GM21390 (cell line): ENCODE measurements at regions not wholly inside any gene's neighbourhood (a gene's known extent, or its start where the extent isn't known, plus 50 kb on each side); places are given as distances from the start of the nearest gene placed in this dataset.
"Not testable (repeated sequence)": the region's sequence is repeated elsewhere in the genome, so short reads cannot be mapped to it uniquely, and the experiment has no call there.

Experiments used
- ATAC-seq: cut with Tn5 transposase; IDR thresholded peaks from one replicate; pipeline ENCODE4 v1.9.1; 2021; ENCODE audit not compliant: unreplicated experiment

DNA sequence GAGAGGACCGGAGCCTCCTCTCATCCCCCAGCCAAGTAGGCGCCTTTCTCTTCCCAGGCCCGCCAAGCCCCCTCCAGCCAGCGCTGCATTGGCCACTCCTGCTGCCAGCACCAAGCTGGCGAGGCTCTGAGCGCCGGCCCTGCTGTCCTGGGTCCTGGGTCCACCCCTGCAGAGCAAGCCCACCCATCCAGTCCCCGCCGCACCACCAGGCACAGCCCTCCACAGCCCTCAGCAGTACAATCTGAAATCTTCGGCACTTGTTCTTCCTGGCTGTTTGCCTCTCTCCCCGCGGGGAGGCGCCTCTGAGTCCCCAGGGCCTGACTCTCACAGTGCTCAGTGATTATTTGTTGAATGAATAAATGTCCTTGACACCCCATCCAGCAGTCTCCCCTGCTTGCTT lies 236.4 kb upstream of the SGCG start:
- ATAC-seq = no peak

DNA sequence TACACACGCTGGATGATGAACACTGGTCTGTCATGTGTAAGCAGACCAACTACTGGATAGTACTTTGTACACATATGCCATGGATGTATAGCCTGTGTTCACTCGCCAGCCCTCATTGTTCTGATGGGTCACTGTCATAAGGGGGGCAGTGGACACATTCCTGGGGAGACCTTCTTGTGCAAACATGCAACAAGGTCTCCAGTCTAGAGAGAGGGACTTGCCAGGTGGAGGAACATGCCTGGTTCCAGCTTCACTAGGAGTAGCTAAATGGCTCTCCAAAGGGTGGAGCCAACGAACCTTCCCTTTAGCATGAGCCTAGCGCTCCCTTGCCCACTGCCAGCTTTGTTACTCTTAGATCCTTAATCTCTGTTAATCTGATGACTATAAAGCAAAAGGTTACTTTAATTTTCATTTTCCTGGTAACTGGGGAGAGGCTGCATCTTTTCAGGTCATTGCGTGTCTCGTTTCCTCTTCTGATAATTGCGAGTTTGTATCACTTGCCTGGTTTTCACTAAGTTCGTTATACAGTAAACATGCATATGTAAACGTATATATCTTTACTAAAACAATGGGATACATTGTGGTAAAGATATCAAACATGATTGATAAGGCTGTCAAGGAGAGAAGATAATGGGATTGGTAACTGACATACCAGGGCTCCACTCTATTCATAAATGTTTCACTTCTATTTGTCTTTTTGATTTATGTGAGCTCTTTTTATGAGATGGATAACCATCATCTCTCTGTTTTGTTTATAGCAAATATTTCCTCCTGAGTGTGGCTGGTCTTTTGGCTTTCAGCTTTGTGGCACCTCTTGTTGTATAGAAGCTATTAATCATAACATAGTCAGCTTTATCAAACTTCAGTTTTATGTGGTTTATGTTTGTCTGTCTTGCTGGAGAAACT lies 235.2 kb upstream of the SGCG start:
- ATAC-seq = no peak

DNA sequence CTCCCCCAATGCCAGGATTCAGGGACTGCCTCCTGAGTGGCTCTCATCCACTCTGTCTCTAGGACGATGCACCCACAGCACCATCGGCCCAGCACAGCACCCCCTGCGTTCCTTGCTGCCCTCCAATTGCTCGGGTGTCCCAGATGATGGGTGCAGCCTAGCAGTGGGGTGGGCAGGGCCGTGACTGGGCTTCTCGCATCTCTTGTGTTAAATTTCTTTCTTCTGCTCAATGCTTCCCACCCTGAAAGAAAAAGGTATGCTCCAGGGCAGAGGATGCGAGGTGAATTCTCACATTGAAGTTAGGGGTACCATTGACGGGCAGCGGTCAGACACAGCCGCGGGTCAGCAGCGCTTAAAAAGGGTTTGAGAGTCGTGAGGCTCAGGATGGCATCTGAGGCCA lies 232.4 kb upstream of the SGCG start:
- no peak for ATAC-seq

DNA sequence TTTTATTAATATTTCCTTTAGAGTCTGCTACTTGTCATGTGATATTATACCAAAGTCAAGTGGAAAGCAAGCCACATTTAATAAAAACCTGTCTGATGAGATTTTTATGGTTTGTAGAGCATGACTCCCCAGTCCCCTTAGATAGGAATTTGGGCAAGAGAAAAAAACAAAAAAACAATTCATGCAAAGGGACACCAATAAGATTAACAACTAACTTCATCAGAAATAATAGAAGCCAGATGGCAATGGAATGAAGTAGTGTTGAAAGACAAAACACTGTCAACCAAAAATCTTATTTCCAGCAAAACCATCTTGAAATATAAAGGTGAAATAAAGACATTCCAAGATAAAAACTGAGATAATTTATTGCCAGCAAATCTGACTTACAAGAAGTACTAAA lies 228.8 kb upstream of the SGCG start:
- ATAC-seq = not testable (repeated sequence)

DNA sequence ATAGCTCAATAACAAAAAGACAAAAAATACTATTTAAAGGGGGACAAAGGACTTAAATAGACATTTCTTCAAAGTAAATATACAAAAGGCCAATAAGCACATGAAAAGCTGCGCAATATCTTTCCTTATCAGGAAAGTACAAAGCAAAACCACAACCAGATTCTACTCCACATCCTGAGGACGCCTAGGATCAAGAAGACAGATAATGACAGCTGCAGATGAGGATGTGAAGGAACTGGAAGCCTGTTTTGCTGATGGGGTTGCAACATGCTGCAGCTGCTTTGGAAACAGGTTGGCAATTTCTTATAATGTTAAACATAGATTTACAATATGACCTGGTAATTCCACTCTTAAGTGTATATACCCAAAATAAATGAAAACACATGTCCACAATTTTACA lies 225.6 kb upstream of the SGCG start:
- not testable (repeated sequence) for ATAC-seq

DNA sequence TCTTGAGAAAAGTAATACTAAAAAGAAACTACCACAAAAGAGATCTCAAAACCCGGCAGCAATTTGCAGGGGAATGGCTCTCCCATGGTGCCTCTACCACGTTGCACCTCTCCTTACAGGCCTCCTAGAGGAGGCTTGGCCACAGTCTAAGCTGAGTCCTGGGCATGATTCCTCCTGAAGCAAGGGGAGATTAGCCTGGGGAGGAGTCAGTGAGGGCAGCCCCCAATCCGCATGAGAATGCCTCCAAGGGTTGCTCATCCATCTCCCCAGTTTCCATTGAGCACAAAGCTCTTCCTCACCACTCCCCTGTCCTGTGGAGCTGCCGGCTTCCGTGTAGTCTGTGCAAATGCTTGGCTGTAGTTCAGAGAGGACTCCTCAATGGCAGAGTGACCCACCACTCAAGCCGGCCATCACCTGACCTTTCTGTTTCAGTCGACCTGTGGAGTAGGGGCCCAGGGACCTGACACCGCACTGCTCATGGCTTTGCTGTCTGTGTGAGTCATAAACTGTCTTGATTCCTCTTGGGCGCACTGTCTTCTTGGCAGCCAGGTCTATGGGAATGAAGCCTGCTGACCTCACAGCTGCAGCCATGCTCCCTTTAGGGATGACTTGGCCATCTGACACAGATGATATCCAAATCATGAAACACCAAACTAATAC lies 224.2 kb upstream of the SGCG start:
- ATAC-seq = not testable (repeated sequence)

DNA sequence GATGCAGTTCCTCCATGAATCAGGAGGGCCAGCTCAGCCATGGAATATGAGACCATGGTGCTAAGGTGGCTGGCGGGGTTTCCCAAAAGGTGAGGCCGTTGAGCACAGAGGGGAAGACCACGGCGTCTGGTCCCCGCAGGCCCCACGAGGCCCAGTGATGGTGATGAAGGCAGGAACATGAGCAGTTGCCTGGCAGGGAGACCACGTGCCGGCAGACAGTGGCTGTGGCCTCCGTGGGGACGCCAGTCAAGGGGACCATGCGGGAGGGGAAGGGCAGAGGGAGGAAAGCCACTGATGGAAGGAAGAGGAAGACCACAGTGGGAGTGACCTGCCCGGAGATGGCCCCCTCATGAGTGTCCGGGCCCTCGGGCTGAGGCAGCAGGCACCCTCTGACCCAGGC lies 220.9 kb upstream of the SGCG start:
- ATAC-seq = not testable (repeated sequence)

DNA sequence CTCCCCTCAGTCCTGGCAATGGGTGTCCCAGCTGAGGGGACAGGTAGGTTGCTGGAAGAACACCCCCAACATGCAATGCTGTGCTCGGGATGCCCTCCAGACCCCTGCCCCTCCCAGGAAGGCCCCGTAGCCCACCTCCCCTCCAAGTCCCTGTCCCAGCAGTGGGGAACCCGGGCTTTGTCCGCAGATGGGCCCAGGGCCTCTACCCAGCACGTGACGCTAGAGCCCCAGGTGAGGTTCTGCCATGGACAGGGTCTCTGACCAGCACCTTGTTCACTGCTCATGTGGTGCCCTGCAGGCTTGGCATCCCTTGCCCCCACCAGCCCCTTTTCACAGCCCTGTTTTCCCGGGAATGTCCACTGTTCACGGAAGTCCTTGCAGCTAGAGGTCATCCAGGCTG lies 220.0 kb upstream of the SGCG start:
- ATAC-seq = no peak

DNA sequence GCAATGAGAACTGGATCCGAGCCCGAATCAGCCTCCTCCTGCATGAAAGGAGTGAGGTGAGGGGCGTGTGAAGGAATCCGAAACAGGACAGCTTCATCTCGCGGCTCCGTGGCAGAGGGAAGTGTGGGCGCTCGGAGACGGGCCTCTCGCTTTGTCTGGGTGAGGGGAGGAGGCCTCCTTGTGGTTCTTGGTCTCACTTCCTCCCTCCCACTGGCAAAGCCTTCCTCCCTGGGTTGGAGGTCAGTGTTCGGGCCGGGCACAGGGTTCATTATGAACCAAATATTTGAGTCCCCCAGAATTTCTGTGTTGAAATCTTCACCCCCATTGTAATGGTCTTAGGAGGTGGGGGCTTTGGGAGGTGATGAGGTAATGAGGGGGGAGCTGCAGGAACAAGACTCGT lies 219.4 kb upstream of the SGCG start:
- not testable (repeated sequence) for ATAC-seq

DNA sequence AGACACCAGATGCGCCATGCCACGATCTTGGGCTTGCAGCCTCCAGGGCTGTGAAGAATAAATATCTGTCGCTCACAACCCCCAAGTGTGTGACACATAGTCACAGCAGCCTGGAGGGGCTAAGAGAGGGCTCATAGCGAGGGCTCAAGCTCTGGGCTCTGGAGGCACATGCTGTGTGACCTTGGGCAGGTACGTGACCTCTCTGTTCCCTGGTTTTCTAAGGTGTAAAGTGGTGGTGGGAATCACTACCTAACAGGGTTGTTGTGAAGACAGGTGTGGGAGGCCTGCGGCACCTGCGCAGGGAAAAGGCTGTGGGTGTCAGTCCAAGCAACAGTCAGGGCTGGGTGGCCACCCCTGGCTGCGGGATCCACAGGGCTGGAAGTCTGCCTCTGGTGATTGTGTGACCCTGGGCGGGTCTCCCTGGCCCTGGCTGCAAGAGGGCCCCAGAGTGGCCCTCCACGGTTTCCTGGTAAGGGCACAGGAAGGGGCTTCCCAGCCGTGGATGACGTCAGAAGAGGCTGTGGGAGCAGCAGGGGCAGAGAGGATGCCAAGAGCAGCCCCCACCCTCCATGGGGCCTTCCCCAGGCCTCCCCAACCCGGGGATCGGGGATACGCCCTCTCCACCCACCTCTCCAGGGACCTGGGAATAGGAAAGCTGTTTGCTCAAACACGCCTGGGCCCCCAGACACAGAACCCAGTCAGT lies 218.8 kb upstream of the SGCG start:
- ATAC-seq = no peak

DNA sequence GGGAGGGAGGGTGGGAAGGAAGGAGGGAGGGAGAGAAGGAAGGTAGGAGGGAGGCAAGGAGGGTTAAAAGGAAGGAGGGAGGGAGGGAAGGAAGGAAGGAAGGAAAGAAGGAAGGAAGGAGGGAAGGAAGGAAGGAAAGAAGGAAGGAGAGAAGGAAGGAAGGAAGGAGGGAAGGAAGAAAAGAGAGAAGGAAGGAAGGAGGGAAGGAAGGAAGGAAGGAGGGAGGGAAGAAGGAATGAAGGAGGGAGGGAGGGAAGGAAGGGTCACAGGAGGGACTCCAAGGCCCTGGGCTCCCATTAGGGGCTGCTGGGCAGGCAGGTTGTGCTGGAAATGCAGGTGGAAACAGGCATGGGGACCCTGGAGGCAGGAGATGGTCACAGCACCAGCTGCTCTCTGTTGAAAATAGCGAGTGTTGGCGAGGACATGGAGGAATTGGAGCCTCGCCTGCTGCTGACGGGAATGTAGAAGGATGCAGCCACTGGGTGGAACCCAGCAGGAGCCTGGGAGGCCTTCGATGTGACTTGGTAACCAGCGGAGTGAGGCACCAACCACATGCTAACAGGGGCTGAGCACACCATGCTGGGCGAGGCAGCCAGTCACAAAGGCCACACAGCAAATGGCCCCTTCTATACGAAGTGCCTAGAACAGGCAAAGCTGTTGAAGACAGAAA lies 217.3 kb upstream of the SGCG start:
- ATAC-seq = not testable (repeated sequence)

DNA sequence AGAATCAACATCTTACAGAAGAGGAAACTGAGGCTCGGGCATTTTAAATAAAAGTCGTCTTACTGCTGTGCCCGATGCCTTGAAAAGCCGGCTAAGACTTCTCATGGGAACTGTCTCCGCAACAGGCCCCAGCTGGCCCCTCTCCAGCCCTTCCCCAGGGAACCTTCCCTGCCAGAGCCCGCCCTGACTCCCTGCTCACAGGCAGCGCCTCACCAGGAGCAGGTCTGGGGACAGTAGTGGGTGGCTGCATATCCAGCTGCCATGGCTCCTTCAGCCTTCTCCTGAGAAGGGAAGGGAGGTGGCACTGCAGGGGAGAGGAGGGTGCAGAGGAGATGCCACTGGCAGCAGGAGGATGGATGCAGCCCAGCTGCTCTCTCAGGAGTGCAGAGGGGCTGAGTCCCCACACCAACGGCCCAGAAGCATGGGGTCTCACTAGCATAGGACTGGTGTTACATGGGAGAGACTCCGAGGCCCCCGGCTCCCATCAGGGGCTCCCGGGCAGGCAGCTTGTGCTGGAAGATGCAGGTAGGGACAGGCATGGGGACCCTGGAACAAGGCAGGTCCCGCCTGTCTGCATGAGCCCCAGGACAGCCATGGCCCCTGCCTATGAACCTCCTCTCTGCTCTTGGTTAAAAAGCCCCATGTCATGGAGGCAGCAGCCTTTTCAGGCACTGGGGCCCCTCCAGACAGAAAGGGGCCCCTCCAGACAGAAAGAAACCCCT lies 216.4 kb upstream of the SGCG start:
- no peak for ATAC-seq

DNA sequence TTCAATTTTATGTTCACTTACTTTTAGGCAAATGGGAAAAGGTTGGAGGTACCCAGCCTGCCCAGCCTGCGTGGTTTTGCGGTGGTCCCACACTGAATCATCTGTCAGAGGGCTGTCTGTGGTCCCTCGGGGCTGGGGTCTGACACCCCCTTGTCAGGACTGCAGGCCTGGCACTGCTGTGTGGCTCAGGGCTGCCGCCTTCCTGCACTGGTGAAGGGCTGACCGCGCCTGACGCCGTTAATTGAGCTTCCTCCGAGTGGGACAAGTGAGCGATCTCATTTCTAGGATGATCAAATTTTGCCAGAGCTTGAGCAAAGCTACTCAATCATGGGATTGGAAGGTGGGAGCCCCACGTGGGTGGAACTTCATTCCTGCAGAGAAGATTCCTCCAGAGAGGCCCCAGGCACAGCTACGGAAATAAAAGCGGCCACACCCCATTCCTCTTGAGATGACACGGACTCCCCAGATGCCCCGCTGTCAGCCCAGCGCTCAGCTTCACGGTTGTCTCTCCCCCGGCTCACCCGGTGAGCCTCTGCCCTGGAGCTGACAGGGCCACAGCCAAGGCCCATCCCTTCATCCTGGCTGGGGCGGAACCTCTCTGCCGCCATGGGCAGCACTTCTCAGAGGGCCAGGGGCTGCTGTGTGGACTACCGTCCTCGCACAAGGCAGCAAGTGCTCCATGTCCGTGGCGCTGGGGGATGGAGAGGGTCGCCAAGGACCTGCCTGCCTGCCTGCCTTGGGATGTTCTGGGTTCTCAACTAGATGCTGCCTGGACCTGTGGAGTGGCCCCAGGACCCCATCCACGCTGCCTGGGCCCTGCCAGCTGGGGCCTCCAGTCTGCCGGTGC lies 215.5 kb upstream of the SGCG start:
- not testable (repeated sequence) for ATAC-seq

DNA sequence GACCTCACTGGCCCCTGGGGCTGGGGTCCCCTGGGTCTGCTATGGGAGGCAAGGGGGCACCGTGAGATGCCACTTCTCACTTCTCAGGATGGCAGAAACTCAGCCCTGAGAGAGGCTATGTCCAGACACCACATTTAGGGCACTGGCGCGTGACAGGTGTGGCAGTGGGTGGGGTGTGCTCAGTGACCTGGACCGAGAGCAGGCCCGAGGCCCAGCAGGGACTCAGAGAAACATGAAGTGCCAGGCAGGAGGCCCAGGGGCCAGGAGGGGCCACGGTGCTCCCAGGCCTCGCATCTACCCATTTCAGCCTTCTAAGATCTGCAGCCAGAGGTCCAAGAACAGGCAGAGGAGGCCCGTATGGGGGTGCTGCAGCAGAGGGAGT lies 214.9 kb upstream of the SGCG start:
- ATAC-seq = not testable (repeated sequence)

DNA sequence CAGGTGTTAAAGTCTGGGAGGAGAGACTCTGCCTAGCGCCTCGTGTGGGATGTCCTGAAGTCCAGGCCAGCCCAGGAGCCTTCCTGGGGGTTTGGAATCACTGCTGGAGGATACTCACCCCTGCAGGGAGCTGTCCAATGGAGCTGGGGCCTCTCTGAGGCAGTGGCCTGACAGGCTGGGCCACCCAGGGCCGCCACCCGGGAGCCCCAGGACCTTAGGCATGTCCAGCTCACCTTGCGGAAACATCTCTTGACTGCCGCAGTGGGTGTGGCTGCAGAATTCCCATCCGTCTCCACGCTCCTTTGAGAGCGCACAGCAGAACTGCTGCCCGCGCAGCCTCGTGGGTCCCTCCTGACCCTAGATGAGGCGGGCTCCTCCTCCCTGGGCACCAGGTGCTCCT lies 214.0 kb upstream of the SGCG start:
- ATAC-seq = not testable (repeated sequence)

DNA sequence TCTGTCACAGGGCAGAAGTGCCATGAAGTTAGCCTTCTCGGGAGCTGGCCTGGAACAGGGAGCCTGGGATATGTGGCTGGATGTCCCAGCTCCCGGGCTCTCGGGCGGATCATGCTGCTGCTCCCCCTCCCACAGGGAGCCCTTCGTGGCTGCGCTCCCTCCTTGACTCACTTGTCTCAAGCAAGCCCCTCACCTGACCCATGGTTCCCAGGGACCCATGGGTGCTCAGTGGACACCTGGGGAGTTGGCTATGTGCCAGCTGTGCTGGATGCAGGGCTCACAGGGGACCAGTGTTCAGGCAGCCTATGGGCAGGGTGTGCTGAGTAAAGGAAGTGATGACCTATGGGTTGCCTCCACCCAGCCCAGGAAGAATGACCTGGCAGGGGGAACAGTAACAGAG lies 213.1 kb upstream of the SGCG start:
- ATAC-seq = no peak

DNA sequence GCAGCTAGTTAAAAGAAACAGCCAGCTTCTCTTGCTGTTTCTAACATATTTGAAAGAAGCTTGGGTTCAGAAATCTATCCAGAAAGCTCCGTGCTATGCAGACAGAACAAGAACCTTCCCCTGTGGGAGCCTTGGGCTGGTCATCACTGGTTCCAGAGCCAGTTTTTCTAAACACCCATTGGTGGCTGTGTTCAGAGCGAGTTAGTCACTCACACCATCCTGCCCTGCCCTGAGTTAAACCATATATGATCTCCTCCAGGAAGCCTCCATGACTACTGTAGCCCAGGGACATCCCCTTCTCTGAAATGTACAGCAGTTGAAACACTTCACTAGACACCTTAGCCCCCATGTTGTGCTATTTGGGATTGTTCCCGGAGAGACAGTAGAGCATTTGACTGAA lies 200.8 kb upstream of the SGCG start:
- no peak for ATAC-seq

DNA sequence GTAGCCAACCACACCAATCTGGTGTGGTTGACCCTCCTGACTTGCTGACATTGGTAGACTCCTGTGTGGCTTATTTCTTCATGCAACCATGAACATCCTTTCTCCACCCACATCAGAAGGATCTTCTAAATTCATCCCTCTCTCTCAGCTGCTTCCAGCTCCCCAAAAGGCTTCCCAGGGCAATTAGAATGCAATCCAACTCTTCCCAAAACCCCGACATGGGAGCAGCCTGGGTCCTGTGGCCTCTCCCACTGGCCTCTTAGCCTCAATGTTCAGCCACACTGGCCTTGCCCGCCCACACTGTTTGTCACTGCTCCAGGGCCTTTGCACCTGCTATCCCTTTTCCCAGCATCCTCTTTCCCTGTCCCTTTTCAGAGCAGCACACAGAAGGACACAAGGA lies 199.8 kb upstream of the SGCG start:
- ATAC-seq = no peak

DNA sequence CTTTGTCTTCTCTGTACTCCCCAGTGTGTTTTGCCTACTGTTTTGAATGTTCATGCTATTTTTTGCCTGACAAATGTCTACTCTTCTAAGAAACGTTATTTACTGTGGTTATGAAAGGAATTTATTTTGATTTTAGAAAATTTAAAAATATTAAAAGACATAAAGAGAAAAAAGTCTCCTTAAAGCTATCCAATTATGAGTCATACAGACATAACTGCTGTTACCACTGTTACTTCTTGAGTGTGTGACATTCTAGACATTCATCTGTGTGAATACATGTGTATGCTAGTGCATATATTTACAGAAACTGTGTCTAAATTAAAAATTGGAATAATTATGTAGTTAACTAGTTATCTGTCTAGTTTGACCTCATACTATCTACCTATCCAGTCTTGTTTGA lies 187.6 kb upstream of the SGCG start:
- no peak for ATAC-seq

DNA sequence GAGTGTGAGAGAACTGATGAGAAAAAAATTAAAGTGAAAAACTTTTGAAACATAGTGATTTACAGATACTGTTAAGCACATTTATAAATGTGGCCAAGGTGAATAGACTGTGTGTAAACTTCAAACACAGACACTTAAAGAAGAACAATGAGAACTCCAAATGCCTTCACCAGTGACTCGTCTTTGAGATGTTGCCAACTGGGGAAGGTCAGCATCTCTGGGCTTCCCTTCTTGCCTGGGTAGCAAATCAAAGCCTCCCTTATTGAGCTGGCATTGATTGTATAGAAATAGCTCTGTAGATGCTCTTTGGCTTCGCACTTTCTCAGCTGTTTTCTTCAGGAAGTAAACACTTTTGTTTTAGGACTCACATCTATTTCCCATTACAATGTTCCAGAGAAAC lies 177.3 kb upstream of the SGCG start:
- no peak for ATAC-seq
